Activated T-cell treated with anti-CD3 and anti-CD28 coated beads, Interleukin-2, amount 50 U/mL, for 72 hours (primary cell): ENCODE measurements at regions not wholly inside any gene's neighbourhood (a gene's known extent, or its start where the extent isn't known, plus 50 kb on each side); places are given as distances from the start of the nearest gene placed in this dataset.

Source experiments
- ATAC-seq, 2 donors: fragments of 150-1000 bp; cut with Tn5 transposase; replicated peaks in 1 of 2; 2 replicates each; pipeline ENCODE4 v1.10.0; 2021; ENCODE audit warnings: moderate library complexity in 2 of 2, mild to moderate bottlenecking in 1 of 2
- DNase-seq, 2 donors: peaks; one replicate each; pipeline ENCODE4 v3.0.0; 2021 to 2022; ENCODE audit warnings: mixed read lengths in 1 of 2
- H3K27ac Mint-ChIP-seq: one replicate; pipeline ENCODE4 v1.8.0; 2022; ENCODE audit warnings: mild to moderate bottlenecking, moderate library complexity, mixed read lengths
- H3K27me3 Mint-ChIP-seq: one replicate; pipeline ENCODE4 v1.8.0; 2022; ENCODE audit warnings: low read depth, mixed read lengths
- H3K36me3 Mint-ChIP-seq, 2 donors: one replicate each; pipeline ENCODE4 v1.8.0; 2022; ENCODE audit warnings: mixed read lengths in 2 of 2, mild to moderate bottlenecking in 1 of 2; ENCODE audit not compliant: insufficient read depth in 2 of 2
- H3K4me1 Mint-ChIP-seq: one replicate; pipeline ENCODE4 v1.8.0; 2022; ENCODE audit warnings: low read depth, mixed read lengths
- H3K4me3 Mint-ChIP-seq, 2 donors: one replicate each; pipeline ENCODE4 v1.8.0; 2022; ENCODE audit warnings: mild to moderate bottlenecking in 2 of 2, mixed read lengths in 2 of 2, moderate library complexity in 2 of 2
- H3K9me3 Mint-ChIP-seq, 2 donors: one replicate each; pipeline ENCODE4 v1.8.0; 2022; ENCODE audit warnings: mixed read lengths in 2 of 2

GRCh38 chr13:47094734-47095434, 198.0 kb upstream of the HTR2A start:
- H3K4me3 Mint-ChIP-seq, result no peak overlapping the region
- no peak overlapping the region for H3K27ac Mint-ChIP-seq
- ATAC-seq, result no peak
- no peaks in the 10 kb centered on the region for H3K9me3 Mint-ChIP-seq
- H3K4me1 Mint-ChIP-seq, result no peaks in the 10 kb centered on the region
- H3K27me3 Mint-ChIP-seq, result peaks cover 12% of the 10 kb centered on the region
- H3K36me3 Mint-ChIP-seq, result no peaks in the 10 kb centered on the region
- no peak for DNase-seq

- Mint-ChIP-seq H3K9me3 (no peaks in the 10 kb centered on the region), H3K27ac (no peak overlapping the region), H3K36me3 (no peaks in the 10 kb centered on the region), H3K4me3 (no peak overlapping the region), H3K4me1 (no peaks in the 10 kb centered on the region), H3K27me3 (peaks cover 12% of the 10 kb centered on the region)
- no peak for DNase-seq
- no peak for ATAC-seq
Measured at GRCh38 chr13:47092202-47092601, 195.3 kb upstream of the HTR2A start.

- Mint-ChIP-seq H3K4me3 (no peak overlapping the region), H3K4me1 (no peaks in the 10 kb centered on the region), H3K27me3 (peaks cover 3% of the 10 kb centered on the region), H3K27ac (no peak overlapping the region), H3K36me3 (no peaks in the 10 kb centered on the region), H3K9me3 (no peaks in the 10 kb centered on the region)
- DNase-seq (no peak), ATAC-seq (no peak)
Measured at GRCh38 chr13:47087841-47088240, 191.0 kb upstream of the HTR2A start.

GRCh38 chr13:47087241-47087640, 190.4 kb upstream of the HTR2A start:
- no peaks in the 10 kb centered on the region for H3K27me3 Mint-ChIP-seq
- no peak overlapping the region for H3K27ac Mint-ChIP-seq
- no peak for DNase-seq
- no peaks in the 10 kb centered on the region for H3K4me1 Mint-ChIP-seq
- no peaks in the 10 kb centered on the region for H3K36me3 Mint-ChIP-seq
- no peaks in the 10 kb centered on the region for H3K9me3 Mint-ChIP-seq
- ATAC-seq, result no peak
- no peak overlapping the region for H3K4me3 Mint-ChIP-seq

GRCh38 chr13:47085346-47085745, 188.5 kb upstream of the HTR2A start:
- H3K4me1 Mint-ChIP-seq, result no peaks in the 10 kb centered on the region
- no peak overlapping the region for H3K4me3 Mint-ChIP-seq
- DNase-seq (no peak), ATAC-seq (no peak)
- H3K36me3 Mint-ChIP-seq, result no peaks in the 10 kb centered on the region
- no peak overlapping the region for H3K27ac Mint-ChIP-seq
- H3K9me3 Mint-ChIP-seq, result no peaks in the 10 kb centered on the region
- H3K27me3 Mint-ChIP-seq, result no peaks in the 10 kb centered on the region

GRCh38 chr13:47081850-47082249, 185.0 kb upstream of the HTR2A start:
- ATAC-seq (no peak), DNase-seq (no peak)
- no peak overlapping the region for H3K27ac Mint-ChIP-seq
- H3K27me3 Mint-ChIP-seq, result no peaks in the 10 kb centered on the region
- no peaks in the 10 kb centered on the region for H3K36me3 Mint-ChIP-seq
- peaks cover 0 to 2% of the 10 kb centered on the region in 2 donors for H3K9me3 Mint-ChIP-seq
- H3K4me3 Mint-ChIP-seq, result no peak overlapping the region
- no peaks in the 10 kb centered on the region for H3K4me1 Mint-ChIP-seq

- Mint-ChIP-seq H3K4me1 (no peaks in the 10 kb centered on the region), H3K36me3 (no peaks in the 10 kb centered on the region), H3K9me3 (peaks cover 0 to 2% of the 10 kb centered on the region in 2 donors), H3K4me3 (no peak overlapping the region), H3K27ac (no peak overlapping the region), H3K27me3 (no peaks in the 10 kb centered on the region)
- DNase-seq (no peak), ATAC-seq (no peak)
Measured at GRCh38 chr13:47081246-47081645, 184.4 kb upstream of the HTR2A start.

GRCh38 chr13:47080621-47081020, 183.8 kb upstream of the HTR2A start:
- peaks cover 0 to 2% of the 10 kb centered on the region in 2 donors for H3K9me3 Mint-ChIP-seq
- no peak overlapping the region for H3K4me3 Mint-ChIP-seq
- DNase-seq, result no peak
- no peaks in the 10 kb centered on the region for H3K4me1 Mint-ChIP-seq
- no peaks in the 10 kb centered on the region for H3K27me3 Mint-ChIP-seq
- no peak overlapping the region for H3K27ac Mint-ChIP-seq
- ATAC-seq, result no peak
- H3K36me3 Mint-ChIP-seq, result no peaks in the 10 kb centered on the region

- no peaks in the 10 kb centered on the region for H3K4me1 Mint-ChIP-seq
- no peak for ATAC-seq
- H3K36me3 Mint-ChIP-seq, result peaks cover 1 to 2% of the 10 kb centered on the region in 2 donors
- no peaks in the 10 kb centered on the region for H3K27me3 Mint-ChIP-seq
- DNase-seq, result no peak
- H3K9me3 Mint-ChIP-seq, result peaks cover 2 to 7% of the 10 kb centered on the region in 2 donors
- H3K27ac Mint-ChIP-seq, result no peak overlapping the region
- no peak overlapping the region for H3K4me3 Mint-ChIP-seq
Measured at GRCh38 chr13:47076500-47076899, 179.6 kb upstream of the HTR2A start.

- peaks cover 0 to 3% of the 10 kb centered on the region in 2 donors for H3K9me3 Mint-ChIP-seq
- H3K36me3 Mint-ChIP-seq, result peaks cover 0 to 1% of the 10 kb centered on the region in 2 donors
- H3K4me3 Mint-ChIP-seq, result no peak overlapping the region
- no peak for ATAC-seq
- DNase-seq, result no peak
- H3K27ac Mint-ChIP-seq, result no peak overlapping the region
- H3K27me3 Mint-ChIP-seq, result no peaks in the 10 kb centered on the region
- H3K4me1 Mint-ChIP-seq, result no peaks in the 10 kb centered on the region
Measured at GRCh38 chr13:47069133-47069532, 172.3 kb upstream of the HTR2A start.

GRCh38 chr13:47067306-47067705, 170.5 kb upstream of the HTR2A start:
- Mint-ChIP-seq H3K27ac (no peak overlapping the region), H3K4me1 (no peaks in the 10 kb centered on the region), H3K36me3 (peaks cover 1 to 3% of the 10 kb centered on the region in 2 donors), H3K9me3 (peaks cover 2 to 11% of the 10 kb centered on the region in 2 donors), H3K27me3 (no peaks in the 10 kb centered on the region), H3K4me3 (no peak overlapping the region)
- ATAC-seq (no peak), DNase-seq (no peak)

GRCh38 chr13:47066226-47066625, 169.4 kb upstream of the HTR2A start:
- Mint-ChIP-seq H3K27ac (no peak overlapping the region), H3K9me3 (peaks cover 2 to 11% of the 10 kb centered on the region in 2 donors), H3K27me3 (no peaks in the 10 kb centered on the region), H3K4me3 (no peak overlapping the region), H3K4me1 (no peaks in the 10 kb centered on the region), H3K36me3 (peaks cover 1 to 3% of the 10 kb centered on the region in 2 donors)
- DNase-seq (no peak), ATAC-seq (no peak)

GRCh38 chr13:47064381-47064780, 167.5 kb upstream of the HTR2A start:
- no peak for DNase-seq
- Mint-ChIP-seq H3K36me3 (peaks cover 1 to 3% of the 10 kb centered on the region in 2 donors), H3K27ac (no peak overlapping the region), H3K4me1 (no peaks in the 10 kb centered on the region), H3K4me3 (no peak overlapping the region), H3K27me3 (no peaks in the 10 kb centered on the region), H3K9me3 (peaks cover 2 to 13% of the 10 kb centered on the region in 2 donors)
- ATAC-seq, result no peak
